GM21526 (cell line): ENCODE measurements at regions not wholly inside any gene's neighbourhood (a gene's known extent, or its start where the extent isn't known, plus 50 kb on each side); places are given as distances from the start of the nearest gene placed in this dataset.

Experiments
- ATAC-seq: cut with Tn5 transposase; IDR thresholded peaks from one replicate; pipeline ENCODE4 v1.9.1; 2021; ENCODE audit warnings: moderate library complexity; ENCODE audit not compliant: unreplicated experiment, low FRiP score

DNA sequence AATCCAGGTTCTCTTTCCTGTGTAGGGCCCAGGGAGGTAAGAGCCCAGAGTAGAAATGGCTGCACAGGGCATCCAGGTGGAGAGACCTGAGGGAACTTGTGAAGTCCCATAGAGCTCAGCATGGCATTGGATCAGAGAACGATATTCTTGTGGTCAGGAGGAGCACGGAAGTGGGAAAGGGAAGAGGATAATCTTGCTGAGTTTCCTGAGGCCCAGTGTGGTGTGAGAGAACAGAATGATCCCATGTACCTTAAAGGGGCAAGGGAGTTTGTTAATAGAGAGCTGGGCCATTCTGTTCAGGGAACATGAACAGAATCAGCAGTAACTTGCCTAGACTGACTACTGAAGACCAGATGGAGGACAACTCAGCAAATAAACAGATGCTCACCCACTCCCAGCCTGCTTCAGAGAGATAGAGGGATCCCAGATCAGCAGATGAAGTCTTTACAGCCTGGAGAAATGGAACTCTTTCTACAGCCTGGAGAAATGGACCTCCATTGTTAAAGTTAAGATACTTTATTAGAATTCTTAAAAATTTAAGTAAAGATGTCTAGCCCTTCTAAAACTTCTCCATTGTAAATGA, 119.7 kb upstream of the ELL2 start:
- ATAC-seq = no peak

DNA sequence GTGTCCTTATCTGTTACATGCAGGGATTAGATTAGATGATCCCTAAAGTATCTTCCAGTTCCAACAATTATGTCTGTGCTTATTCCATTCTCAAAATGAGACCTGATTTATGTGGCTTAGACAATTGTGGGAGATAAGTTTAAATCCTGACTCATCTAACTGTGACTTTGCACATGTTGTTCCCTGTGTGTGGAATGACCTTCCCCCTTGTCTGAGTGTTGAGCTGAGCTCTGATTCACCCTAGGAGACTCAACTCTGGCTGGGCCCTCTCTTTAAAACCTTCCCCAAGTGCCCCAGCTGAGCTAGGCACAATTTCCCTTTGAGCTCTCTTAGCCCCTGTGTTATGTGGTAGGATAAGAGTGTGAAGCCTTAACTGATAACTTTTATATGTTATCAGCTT, 118.9 kb upstream of the ELL2 start:
- ATAC-seq = no peak

DNA sequence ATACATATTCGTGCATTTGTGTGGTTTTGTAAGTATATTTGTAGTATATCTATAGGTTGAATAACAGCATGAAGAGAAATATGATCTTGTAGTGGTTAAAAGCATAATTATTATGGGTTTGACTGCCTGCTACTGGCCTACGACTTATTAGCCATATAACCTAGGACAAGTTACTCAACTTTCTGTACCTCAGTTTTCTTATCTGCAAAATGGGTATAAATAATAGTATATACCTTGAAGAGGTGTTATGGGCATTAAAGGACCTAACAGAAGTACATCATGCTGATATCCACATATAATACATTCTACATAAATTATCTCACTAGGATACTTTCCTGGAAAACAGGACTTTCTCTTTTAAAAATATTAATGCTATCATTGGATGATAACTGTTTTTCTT, 118.3 kb upstream of the ELL2 start:
- no peak for ATAC-seq

DNA sequence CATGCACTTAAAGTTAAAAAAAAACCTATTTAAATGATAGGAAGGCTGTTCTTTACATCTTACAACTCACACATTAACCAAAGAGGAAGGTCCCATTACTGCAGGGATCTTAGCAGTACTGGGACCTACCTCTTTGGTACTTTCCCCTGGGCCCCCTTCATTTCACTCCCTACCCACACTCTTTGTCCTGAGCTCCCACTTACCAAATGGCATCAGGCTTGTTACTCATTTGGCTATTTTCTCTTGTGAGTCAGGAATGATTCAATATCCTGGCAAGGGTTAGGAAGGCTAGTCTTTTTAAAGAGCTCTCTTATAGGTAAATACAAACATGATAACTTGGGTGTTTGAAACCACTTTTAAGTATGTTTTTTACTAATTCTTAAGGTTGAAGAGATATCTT, 117.4 kb upstream of the ELL2 start:
- no peak for ATAC-seq

DNA sequence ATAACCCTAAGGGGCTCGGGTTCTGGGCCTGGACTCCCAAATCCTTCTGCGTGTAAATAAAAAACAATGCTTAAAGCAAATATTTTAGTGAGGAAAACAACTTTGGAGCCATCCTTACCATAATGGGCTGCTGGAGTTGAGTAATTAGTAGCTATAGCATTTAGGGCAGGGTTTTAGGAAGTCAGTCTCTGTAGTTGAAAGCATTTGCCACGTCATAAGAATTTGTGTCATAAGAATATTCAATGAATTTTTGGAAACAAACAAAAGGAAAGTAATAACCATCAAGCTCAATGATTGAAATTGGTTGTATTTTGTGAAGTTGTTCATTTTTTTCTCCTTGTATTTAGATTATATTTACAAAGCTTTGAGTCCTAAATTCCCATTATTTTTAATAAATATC, 114.8 kb upstream of the ELL2 start:
- no peak for ATAC-seq

DNA sequence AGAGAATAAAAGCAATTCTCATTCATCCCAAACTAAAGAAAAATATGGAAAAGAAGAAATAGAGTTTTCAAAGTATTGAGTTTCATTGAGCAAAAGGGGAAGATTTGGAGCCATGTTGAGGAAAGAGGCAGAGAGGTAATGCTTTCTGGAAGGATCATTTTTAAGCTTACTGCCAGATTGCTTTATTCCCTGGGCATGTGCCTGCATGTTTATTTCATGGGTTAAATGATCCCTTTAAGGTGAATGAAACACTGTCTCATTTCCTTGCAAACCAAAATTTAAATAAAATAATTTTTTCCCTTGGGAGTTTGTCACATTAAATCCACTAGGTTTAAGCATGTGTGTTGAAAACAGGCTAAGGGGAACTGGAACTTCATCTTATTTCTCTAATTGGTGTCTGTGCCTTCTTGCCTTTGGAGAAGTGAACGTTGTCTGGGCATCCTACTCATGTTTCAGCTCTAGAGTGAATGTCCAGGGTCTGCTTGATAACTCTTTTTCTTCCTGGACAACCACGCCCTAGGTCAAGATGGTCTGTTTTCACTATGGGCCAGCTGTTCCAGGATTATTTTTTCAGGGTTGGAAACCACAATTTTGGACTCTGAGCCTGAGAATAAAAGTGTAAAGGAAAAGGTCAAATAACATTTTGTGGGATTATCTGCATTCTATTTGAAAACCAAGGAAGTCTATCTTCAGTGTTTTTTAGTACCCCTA, 114.1 kb upstream of the ELL2 start:
- no peak for ATAC-seq

DNA sequence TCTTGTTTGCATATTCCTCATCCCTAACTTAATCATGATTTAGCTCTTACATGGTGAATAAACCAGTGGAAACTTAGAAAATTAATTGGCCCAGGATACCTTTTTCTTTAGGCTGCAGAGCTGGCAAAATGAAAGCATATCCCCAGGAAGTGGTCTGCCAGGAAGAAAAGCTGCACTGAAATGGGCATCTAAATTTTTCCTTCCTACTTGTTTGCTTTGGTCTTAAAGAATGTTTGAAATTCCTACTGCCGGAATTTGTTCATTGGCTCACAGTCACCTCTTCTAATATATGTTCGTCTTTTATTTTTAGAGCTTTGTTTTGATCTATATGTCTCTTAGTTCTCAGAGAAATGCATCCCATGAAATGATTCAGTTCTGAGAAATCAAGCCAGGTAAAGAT, 113.2 kb upstream of the ELL2 start:
- no peak for ATAC-seq

DNA sequence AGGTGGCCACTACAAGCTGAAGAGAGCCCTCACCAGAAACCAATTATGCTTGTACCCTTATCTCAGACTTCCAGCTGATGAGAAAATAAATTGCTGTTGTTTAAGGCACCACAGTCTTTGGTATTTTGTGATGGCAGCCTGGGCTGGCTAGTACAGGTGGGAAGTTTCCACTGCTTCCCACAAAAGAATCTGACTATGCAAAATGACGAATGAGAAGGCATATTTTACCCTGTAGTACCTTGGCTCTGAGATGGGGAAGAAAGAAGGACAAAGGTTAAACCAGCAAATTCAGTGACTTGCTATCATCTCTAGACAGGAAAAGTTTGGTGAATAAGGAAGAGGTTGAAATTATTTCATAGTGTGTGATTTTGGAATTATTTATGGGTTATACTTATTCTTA, 112.8 kb upstream of the ELL2 start:
- ATAC-seq = no peak

DNA sequence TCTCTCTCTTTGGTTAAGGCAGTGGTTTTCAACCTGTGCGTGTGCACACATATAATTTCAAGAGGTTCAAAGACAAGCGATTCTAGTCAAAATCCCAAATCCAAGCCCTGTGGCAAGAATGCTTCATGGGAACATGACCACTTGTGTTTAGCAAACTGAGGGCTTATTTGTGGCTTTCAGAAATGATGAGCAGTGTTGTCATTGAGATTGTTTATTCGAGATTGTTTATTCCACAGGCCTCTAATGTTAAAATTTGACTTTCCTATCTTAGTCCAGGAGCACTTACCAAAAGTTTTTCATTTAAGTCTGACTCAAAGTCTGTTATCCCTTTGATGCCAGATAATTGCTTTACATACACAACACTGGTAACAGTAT, 111.1 kb upstream of the ELL2 start:
- ATAC-seq = no peak

DNA sequence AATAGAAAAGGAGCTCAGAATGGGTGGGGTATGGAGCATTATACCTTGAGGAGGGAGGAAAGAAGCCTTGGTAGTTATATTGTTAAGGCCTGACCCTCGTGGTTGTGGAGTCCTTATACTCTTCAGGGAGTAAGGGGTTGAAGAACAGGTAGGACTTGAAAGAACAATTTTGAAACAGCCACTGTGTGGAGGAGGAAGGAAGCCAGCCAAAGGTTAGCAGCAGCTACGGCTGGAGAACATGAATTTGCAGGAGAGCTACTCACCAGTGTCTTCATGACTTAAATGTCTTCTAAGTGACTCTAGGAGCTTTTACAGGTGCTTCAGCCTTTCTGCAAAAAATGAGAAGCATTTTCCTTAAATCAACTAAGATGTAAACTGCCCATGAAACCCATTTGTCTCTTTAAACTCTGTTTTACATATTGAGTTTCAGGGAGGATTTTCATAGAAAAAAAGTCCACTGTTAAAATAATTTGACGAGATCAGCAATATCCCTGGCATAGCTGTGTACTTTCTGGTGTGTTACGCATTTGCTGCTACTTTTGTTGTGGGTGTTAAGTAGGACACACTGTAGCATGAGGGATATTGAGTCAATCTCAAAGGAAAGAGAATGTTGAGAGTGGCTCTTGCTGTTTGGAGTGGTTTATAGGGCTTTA, 110.6 kb upstream of the ELL2 start:
- ATAC-seq = no peak

DNA sequence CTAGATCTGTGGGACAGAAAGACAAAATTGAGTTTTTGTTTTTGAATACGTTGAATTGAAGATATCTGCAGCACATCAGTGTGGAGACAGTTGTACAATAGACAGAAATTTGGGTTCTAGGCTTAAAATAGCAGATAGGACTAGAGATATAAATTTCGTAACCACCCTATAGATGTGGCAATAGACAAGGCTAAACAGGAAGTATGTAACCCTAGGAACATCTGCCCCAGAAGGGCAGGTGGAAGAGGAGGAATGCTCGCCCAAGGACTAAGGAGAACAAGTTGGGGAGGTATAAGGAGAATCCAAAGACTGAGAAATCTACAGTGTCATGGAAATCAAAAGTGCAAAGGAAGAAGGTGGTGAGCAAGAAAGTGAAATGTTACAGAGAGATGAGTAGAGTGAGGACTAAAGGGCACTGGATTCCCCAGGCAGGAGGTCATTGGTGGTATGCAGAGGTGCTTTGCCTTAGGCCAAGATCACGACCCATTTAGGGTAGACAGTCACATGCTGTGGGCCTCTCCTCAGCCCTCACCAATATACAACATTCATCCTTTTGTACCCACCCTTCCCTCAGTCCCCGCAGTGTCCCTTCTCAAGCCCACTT, 109.1 kb upstream of the ELL2 start:
- no peak for ATAC-seq

DNA sequence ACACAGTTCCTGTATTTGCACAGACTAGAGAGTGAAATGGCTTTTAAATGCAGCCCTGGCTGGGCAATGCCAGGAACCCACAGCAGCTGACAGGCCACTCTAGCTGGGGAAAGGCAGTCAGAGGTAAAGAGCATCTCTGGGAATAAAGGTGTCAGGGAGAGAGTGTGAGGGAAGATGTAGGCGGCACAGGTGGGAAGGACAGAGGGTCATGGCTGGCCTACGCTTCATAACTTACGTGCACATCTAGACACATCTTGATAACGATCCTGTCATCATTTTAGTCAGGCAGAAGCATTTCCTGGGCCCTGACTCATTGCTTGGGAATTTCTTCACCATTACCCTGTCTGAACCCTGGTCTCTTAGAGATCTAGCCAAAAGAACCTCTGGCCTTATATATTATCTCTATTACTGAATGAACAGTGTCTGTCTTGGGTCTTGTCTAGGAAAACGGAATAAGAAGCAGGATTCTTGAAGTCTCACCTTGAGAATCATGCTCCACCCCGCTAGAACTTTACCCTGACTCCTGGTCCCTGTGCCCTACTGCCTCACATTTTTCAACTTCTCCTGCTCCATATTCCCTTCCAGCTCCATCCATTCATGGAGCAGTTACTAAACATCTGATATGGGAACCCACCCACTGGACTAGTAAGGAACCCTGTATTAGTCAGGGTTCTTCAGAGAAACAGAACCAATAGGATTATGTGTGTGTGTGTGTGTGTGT, 106.4 kb upstream of the ELL2 start:
- no peak for ATAC-seq

DNA sequence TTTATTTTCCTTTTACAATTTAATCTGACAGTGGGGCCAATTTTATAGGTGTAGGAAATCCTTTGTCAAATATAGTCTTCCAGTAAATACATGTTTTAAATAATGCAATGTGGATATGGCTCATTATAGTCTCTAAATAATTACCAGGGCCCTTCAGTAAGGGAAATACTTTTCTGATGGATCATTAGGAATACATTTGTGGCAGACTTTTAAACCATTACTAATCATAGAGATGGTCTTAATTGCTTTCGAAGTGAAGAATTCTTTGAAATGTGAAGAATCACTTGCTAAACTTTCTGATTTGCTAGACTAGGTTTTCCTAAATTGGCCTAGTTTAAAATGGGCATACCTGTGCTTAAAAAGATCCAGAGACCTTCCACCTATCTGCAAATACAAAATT, 105.6 kb upstream of the ELL2 start:
- ATAC-seq = no peak

DNA sequence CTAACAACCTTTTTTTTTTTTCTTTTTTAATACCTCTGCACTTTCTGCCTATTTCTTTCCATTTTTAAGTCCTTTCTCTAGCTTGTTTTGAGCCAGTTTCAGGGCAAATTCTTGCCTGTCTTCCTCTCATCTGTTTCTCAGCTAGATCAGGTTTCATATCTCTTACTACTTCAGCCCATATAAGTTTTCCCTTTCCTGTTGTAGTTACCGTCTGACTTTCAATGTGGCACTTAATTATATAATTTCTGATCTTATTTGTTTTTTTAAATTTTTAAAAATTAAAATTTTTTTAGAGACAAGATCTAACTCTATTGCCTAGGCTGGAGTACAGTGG, 104.7 kb upstream of the ELL2 start:
- ATAC-seq = no peak

DNA sequence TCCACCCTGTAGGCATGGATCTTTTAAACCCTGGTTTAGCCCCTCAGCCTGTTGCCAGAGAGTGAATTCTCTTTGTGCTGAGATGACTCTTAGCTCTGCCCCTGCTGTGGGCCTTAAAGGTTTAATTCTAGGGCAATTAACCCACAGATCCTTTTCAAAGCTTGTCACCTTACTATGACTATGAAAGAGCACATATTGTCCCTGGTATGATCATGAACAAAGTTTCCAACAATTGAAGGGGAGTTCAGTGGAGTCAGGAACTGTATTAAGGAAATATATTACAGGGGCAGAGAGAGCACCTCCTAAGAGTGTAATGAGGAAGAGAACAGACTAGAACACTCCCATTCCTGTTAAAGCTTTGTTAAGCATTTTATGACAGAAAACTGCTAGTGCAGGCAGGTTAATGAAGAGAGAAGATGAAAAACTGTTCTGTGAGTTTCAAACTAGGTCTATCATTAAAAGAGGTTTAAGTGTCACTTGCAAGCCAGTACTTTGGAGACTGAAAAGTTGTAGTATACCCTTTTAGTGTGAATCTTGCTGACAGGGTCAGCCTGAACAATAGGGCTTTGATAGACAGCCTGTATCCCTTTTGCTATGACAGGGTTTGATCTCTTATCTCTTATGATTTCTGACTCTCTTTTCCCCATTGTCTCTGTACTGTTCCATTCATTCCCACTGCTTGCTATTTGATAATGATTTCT, 104.2 kb upstream of the ELL2 start:
- no peak for ATAC-seq

DNA sequence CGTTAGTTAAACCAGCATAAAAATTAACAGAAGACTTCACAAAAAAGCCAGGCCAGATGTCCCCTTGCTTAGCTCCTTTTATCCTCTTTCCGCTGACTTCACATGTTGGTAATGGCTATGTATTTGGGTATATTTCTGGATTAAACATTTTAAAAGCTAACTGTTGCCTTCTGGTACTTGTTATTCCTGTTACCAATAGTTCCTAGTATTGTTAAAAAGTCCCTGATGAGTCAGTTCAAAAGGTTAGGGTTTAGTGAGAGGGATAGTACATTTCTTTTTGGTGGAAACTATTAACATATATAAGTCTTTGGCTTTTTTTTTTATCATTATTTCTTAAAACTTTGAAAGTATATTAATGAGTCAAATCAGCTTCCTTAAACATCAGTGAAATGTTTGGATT, 103.2 kb upstream of the ELL2 start:
- ATAC-seq = no peak

DNA sequence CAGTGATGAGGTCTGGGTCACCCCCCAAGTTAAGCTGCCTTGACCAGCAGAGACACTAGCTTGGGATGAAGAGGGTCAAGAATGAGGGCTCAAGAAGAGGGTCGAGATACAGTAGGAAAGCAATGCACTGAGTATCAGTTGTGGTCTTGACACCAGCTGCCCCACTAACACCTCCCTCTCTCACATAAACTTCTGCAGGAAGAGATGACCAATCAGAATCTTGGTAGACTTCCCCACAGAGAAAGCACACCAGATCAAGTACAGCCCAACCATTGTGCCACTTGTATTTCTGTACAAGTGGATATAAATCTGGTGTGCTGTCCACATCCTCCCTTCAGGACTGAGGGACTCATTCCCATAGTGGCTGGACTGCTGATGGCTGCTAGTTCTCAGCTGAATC, 101.2 kb upstream of the ELL2 start:
- ATAC-seq = no peak

DNA sequence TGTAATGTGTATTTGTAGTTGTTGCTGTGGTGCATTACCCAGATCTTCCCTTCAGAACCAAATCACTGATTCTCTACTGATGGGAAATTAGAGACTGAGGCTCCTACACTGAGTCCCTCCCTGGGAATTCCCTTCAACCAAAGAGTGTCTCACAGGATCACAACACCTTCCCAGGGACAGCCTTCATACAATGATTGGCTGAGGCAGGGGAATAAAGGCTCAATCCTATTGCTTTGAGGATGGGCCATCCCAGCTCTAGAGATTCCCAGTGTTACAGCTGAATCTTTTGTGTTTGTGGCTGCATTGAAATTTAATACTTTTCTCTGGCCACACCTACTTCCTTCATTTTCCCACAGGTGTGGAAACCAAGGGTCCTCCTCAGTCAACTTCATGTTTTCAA, 96.4 kb upstream of the ELL2 start:
- ATAC-seq = no peak

DNA sequence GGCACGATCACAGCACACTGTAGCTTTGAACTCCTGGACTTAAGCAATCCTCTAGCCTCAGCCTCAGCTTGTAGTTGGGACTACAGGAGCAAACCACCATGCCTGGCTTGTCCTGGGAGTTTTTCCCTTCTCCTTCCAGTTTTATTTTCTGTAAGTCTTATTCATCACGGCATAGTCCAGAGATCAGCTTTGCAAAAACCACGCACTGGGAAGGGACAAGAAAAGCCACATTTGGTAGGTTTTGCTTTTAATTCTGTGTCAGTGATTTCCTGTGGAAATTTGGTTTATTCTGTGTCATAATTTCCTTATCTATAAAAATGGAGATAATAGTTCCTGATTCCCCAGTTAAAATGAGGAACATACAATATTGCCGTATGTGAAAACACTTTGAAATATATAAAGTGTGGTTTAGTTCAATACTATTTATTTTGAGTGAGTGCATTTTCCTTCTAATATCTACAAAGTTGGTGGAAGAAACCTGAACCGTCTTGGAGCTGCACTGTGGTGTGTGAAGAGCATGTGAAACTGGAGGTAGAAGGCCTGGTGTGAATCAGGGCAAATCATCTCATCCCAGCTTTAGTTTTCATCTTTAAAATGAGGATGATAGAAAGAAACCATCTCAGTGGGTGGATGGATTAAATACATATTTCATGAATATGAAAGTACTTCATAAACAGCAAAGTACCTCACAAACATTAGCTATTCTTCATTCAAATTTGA, 92.8 kb upstream of the ELL2 start:
- no peak for ATAC-seq

DNA sequence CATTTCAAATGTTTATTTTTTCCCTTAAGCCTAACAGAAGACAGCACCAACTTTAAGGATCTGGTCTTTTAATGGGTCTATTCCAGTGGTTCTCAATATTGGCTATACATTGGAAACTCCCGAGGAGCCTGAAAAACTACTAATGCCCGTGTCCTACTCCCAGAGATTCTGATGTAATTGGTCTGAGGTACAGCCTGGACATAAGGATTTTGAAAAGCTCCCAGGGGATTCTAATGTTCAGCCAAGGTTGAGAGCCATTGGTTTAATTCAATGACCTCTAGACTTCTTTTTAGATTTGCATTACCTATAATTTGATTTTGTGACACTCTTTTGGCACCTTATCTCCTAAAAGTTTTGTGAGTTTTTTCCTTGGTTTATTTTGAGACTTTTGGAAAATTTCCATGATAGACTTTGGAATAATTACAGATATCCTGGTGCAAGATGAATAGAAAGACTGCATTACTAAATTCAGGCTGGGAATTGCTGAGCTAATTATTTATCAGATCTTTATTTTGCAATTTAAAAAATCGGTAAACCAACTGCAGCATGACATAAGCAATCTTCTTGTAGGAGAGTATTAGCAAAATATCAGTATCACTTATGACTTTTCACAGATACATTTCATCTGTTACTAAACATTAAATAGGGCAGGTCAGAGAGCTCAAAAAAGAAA, 91.5 kb upstream of the ELL2 start:
- no peak for ATAC-seq
